Fibroblast of lung (primary cell): ENCODE measurements at regions not wholly inside any gene's neighbourhood (a gene's known extent, or its start where the extent isn't known, plus 50 kb on each side); places are given as distances from the start of the nearest gene placed in this dataset.
"Not testable (repeated sequence)": the region's sequence is repeated elsewhere in the genome, so short reads cannot be mapped to it uniquely, and the experiment has no call there.

Source experiments
- DNase-seq, 2 donors: peaks; one replicate each; pipeline versions ENCODE4 v3.0.0 to v3.0.0-alpha.2; 2010; ENCODE audit warnings: low read depth in 2 of 2
- H2AFZ ChIP-seq: 2 replicates; pipeline ENCODE4 v1.5.1; 2012; ENCODE audit warnings: low read length, control low read depth, inconsistent platforms
- H3K27ac ChIP-seq: 2 replicates; pipeline ENCODE4 v1.5.1; 2011; ENCODE audit warnings: low read length, control low read depth; ENCODE audit not compliant: insufficient read depth
- H3K27me3 ChIP-seq: 2 replicates; pipeline ENCODE4 v1.5.1; 2011; ENCODE audit warnings: mild to moderate bottlenecking, low read length; ENCODE audit not compliant: control insufficient read depth, insufficient read depth
- H3K36me3 ChIP-seq: 2 replicates; pipeline ENCODE4 v1.5.1; 2011; ENCODE audit warnings: low read length; ENCODE audit not compliant: control insufficient read depth, insufficient read depth
- H3K4me1 ChIP-seq: 2 replicates; pipeline ENCODE4 v1.5.1; 2011; ENCODE audit warnings: low read length; ENCODE audit not compliant: control insufficient read depth, insufficient read depth; ENCODE audit errors: extremely low read depth
- H3K4me2 ChIP-seq: 2 replicates; pipeline ENCODE4 v1.5.1; 2011; ENCODE audit warnings: low read length, control low read depth; ENCODE audit not compliant: insufficient read depth; ENCODE audit errors: extremely low read depth
- H3K4me3 ChIP-seq, 4 experiments: fragments of 200-600 bp in 1 of 4; sonication (generic) in 1 of 4; replicated peaks in 1 of 4; 2 replicates each; pipeline ENCODE4 v1.5.1; 2011 to 2016; ENCODE audit warnings: low read length in 4 of 4, low read depth in 3 of 4, mild to moderate bottlenecking in 3 of 4, control low read depth in 2 of 4, inconsistent platforms in 1 of 4, mixed read lengths in 1 of 4; ENCODE audit not compliant: insufficient read depth in 1 of 4; ENCODE audit errors: control extremely low read depth in 1 of 4
- H3K79me2 ChIP-seq: 2 replicates; pipeline ENCODE4 v1.5.1; 2012; ENCODE audit warnings: mild to moderate bottlenecking, low read length, inconsistent platforms; ENCODE audit not compliant: control insufficient read depth, insufficient read depth
- H3K9ac ChIP-seq: 2 replicates; pipeline ENCODE4 v1.5.1; 2011; ENCODE audit warnings: mild to moderate bottlenecking, low read length, control low read depth; ENCODE audit not compliant: insufficient read depth
- H3K9me3 ChIP-seq: 2 replicates; pipeline ENCODE4 v1.5.1; 2012; ENCODE audit warnings: low read depth, low read length; ENCODE audit not compliant: control insufficient read depth, insufficient read depth
- H4K20me1 ChIP-seq: 2 replicates; pipeline ENCODE4 v1.5.1; 2011; ENCODE audit warnings: low read length; ENCODE audit not compliant: control insufficient read depth, insufficient read depth; ENCODE audit errors: extremely low read depth
- EZH2 ChIP-seq: IDR thresholded peaks from 2 replicates; pipeline ENCODE4 v1.5.1; 2012; ENCODE audit warnings: low read length, control low read depth, mild to moderate bottlenecking; ENCODE audit errors: missing control alignments
- TF ChIP-seq, protein P1 (sequence below), 2 donors: IDR thresholded peaks in 1 of 2; conservative IDR thresholded peaks in 1 of 2; 1 replicate in 1 of 2; 2 replicates in 1 of 2; pipeline ENCODE4 v1.5.1; 2011 to 2012; ENCODE audit warnings: low read length in 2 of 2, control low read depth in 1 of 2, inconsistent platforms in 1 of 2, low read depth in 1 of 2, mild to moderate bottlenecking in 1 of 2

DNA sequence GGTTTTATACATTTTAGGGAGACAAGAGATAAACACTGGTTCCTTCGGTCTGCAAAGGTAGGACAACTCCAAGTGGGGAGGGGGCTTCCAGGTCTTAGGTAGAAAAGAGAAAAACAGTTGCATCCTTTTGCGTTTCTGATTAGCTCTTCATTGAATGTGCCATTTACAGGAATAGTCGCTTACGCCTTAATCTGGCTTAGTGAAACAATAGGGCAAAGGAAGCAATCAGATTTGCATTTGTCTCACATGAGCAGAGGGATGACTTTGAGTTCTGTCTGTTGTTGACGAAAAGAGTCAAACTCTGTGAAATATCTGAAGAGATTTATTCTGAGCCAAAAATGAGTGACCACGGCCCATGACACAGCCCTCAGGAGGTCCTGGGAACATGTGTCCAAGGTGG is 166.0 kb upstream of the ATP10A start:
- no peaks in the 10 kb centered on the region for H3K27me3 ChIP-seq
- H3K79me2 ChIP-seq: no peaks in the 10 kb centered on the region
- H3K9me3 ChIP-seq: no peaks in the 10 kb centered on the region
- H3K4me3 ChIP-seq: no peak overlapping the region
- no peak for TF ChIP-seq EZH2
- TF ChIP-seq, protein P1, sequence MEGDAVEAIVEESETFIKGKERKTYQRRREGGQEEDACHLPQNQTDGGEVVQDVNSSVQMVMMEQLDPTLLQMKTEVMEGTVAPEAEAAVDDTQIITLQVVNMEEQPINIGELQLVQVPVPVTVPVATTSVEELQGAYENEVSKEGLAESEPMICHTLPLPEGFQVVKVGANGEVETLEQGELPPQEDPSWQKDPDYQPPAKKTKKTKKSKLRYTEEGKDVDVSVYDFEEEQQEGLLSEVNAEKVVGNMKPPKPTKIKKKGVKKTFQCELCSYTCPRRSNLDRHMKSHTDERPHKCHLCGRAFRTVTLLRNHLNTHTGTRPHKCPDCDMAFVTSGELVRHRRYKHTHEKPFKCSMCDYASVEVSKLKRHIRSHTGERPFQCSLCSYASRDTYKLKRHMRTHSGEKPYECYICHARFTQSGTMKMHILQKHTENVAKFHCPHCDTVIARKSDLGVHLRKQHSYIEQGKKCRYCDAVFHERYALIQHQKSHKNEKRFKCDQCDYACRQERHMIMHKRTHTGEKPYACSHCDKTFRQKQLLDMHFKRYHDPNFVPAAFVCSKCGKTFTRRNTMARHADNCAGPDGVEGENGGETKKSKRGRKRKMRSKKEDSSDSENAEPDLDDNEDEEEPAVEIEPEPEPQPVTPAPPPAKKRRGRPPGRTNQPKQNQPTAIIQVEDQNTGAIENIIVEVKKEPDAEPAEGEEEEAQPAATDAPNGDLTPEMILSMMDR (conservative IDR thresholded peaks at IDR 0.05 in 1 of 2, IDR thresholded peaks at IDR 0.05 in 1 of 2; ENCODE audit: low read depth in 1 of 2, low read length in 2 of 2): no peak
- no peak for DNase-seq
- no peaks in the 10 kb centered on the region for H3K36me3 ChIP-seq
- no peak overlapping the region for H3K4me2 ChIP-seq
- H3K9ac ChIP-seq: no peak overlapping the region
- H2AFZ ChIP-seq: no peak overlapping the region
- H3K4me1 ChIP-seq: no peaks in the 10 kb centered on the region
- no peak overlapping the region for H3K27ac ChIP-seq
- no peaks in the 10 kb centered on the region for H4K20me1 ChIP-seq

- Histone ChIP-seq H3K36me3 (no peaks in the 10 kb centered on the region), H3K79me2 (no peaks in the 10 kb centered on the region), H3K4me2 (no peak overlapping the region), H3K9me3 (no peaks in the 10 kb centered on the region), H3K4me3 (no peak overlapping the region), H3K27me3 (no peaks in the 10 kb centered on the region), H3K9ac (no peak overlapping the region), H4K20me1 (no peaks in the 10 kb centered on the region), H2AFZ (no peak overlapping the region), H3K27ac (no peak overlapping the region), H3K4me1 (no peaks in the 10 kb centered on the region)
- TF ChIP-seq, protein P1 (conservative IDR thresholded peaks at IDR 0.05 in 1 of 2, IDR thresholded peaks at IDR 0.05 in 1 of 2; ENCODE audit: low read depth in 1 of 2, low read length in 2 of 2): no peak
- no peak for TF ChIP-seq EZH2
- DNase-seq: peak in 1 of 2 donors; percentile 36
These were observed 165.1 kb upstream of the ATP10A start for GRCh38 chr15:26028086-26028740.

GRCh38 chr15:26026671-26027070 is 163.5 kb upstream of the ATP10A start:
- not testable (repeated sequence) for H3K27ac ChIP-seq, H3K27me3 ChIP-seq, DNase-seq, H4K20me1 ChIP-seq, H2AFZ ChIP-seq, H3K79me2 ChIP-seq, H3K4me3 ChIP-seq, H3K4me1 ChIP-seq, H3K36me3 ChIP-seq, H3K9ac ChIP-seq, H3K4me2 ChIP-seq, H3K9me3 ChIP-seq
